K562 (cell line): ENCODE measurements at regions not wholly inside any gene's neighbourhood (a gene's known extent, or its start where the extent isn't known, plus 50 kb on each side); places are given as distances from the start of the nearest gene placed in this dataset.

Experiments
- ATAC-seq: fragments of 200-7000 bp; cut with Tn5 transposase; 3 replicates; pipeline ENCODE4 v1.9.1; 2020; ENCODE audit warnings: moderate library complexity
- BruUV-seq: library from RNA; stranded (reverse); fragments of 400-500 nt; replicated peaks from 2 replicates; lab custom pipeline; 2021; lab: Mats Ljungman, UMichigan
- CTCF ChIA-PET: fragments of 300-600 bp; formaldehyde crosslinking; extraction: SDS; loops from one replicate; lab custom pipeline; 2021; ENCODE audit warnings: low intra/inter-chr PET ratio; lab: Yijun Ruan, JAX
- POLR2A ChIA-PET: fragments of 300-600, 350-650 bp; sonication (Branson Sonifier 250); formaldehyde crosslinking; extraction: SDS; loops from one replicate; lab custom pipeline; 2021; ENCODE audit warnings: antibody characterized with exemption, inconsistent platforms; lab: Yijun Ruan, JAX
- DNase-seq, 4 experiments: peaks; one replicate each; pipeline versions ENCODE4 v3.0.0 to v3.0.0-alpha.2; 2011 to 2018; ENCODE audit warnings: low spot score in 3 of 4, mixed read lengths in 3 of 4; ENCODE audit errors: extremely low read depth in 1 of 4
- FAIRE-seq: peaks from 2 replicates; lab custom pipeline; 2011; peaks lifted over from hg19 to GRCh38; lab: Jason Lieb, UNC
- H2AFZ ChIP-seq: 2 replicates; pipeline ENCODE4 v1.6.0; 2011; ENCODE audit warnings: low read depth, low read length, control low read depth, inconsistent platforms
- H3K27ac ChIP-seq: fragments of 200-600 bp; 3 replicates; pipeline ENCODE4 v1.8.0; 2011; ENCODE audit warnings: low read depth, mild to moderate bottlenecking, control low read depth, inconsistent platforms, low read length, moderate library complexity, mixed read lengths; ENCODE audit errors: extremely low read depth
- H3K27me3 ChIP-seq, 2 experiments: fragments of 300-600 bp in 1 of 2; 2 replicates in 1 of 2; 3 replicates in 1 of 2; pipeline versions ENCODE4 v1.6.0 to v1.8.0; 2011; ENCODE audit warnings: inconsistent platforms in 2 of 2, low read length in 2 of 2, mild to moderate bottlenecking in 1 of 2, mixed read lengths in 1 of 2, moderate library complexity in 1 of 2; ENCODE audit not compliant: control insufficient read depth in 2 of 2, insufficient read depth in 2 of 2
- H3K36me3 ChIP-seq: fragments of 300-600 bp; 3 replicates; pipeline ENCODE4 v1.8.0; 2011; ENCODE audit warnings: mild to moderate bottlenecking, low read length, inconsistent platforms; ENCODE audit not compliant: control insufficient read depth, insufficient read depth
- H3K4me1 ChIP-seq, 2 experiments: fragments of 200-600 bp in 1 of 2; replicated peaks in 1 of 2; 2 replicates in 1 of 2; 3 replicates in 1 of 2; pipeline versions ENCODE4 v1.5.1 to v1.8.0; 2011; ENCODE audit warnings: inconsistent platforms in 2 of 2, low read length in 2 of 2, mild to moderate bottlenecking in 1 of 2, mixed read lengths in 1 of 2, moderate library complexity in 1 of 2; ENCODE audit not compliant: control insufficient read depth in 2 of 2, insufficient read depth in 2 of 2
- H3K4me2 ChIP-seq: 2 replicates; pipeline ENCODE4 v1.6.1; 2011; ENCODE audit warnings: low read length, control low read depth, inconsistent platforms, mixed read lengths; ENCODE audit not compliant: insufficient read depth
- H3K4me3 ChIP-seq: fragments of 200-600 bp; sonication (generic), shearing (Covaris generic); 2 replicates; pipeline ENCODE4 v1.5.1; 2016; ENCODE audit warnings: control low read depth, inconsistent platforms
- H3K79me2 ChIP-seq: fragments of 200-600 bp; 3 replicates; pipeline ENCODE4 v1.8.0; 2011; ENCODE audit warnings: low read length, inconsistent platforms; ENCODE audit not compliant: control insufficient read depth, insufficient read depth
- H3K9ac ChIP-seq, 2 experiments: 2 replicates each; pipeline versions ENCODE4 v1.6.0 to v1.6.1; 2011; ENCODE audit warnings: low read depth in 2 of 2, low read length in 2 of 2, control low read depth in 1 of 2, inconsistent platforms in 1 of 2, mild to moderate bottlenecking in 1 of 2, mixed read lengths in 1 of 2; ENCODE audit not compliant: insufficient read depth in 1 of 2
- H3K9me1 ChIP-seq: one replicate; pipeline ENCODE4 v1.6.0; 2011; ENCODE audit warnings: inconsistent platforms, mild to moderate bottlenecking, low read length, moderate library complexity; ENCODE audit not compliant: control insufficient read depth, insufficient read depth
- H3K9me3 ChIP-seq: replicated peaks from 2 replicates; pipeline ENCODE4 v1.5.1; 2011; ENCODE audit warnings: low read depth, low read length, inconsistent platforms; ENCODE audit not compliant: control insufficient read depth, insufficient read depth
- H4K20me1 ChIP-seq: replicated peaks from 2 replicates; pipeline ENCODE4 v1.6.1; 2011; ENCODE audit warnings: low read length, inconsistent platforms, mixed read lengths; ENCODE audit not compliant: control insufficient read depth, insufficient read depth
- EGR1 ChIP-seq: fragments of 450-650 bp; conservative IDR thresholded peaks from 2 replicates; pipeline ENCODE4 v1.6.1; 2017; ENCODE audit warnings: mild to moderate bottlenecking
- ELF2 ChIP-seq: fragments of 250-450 bp; sonication (Bioruptor Pico); IDR thresholded peaks from 2 replicates; pipeline ENCODE4 v1.5.0; 2021; ENCODE audit warnings: mild to moderate bottlenecking
- ILK ChIP-seq: fragments of 450-650 bp; IDR thresholded peaks from 2 replicates; pipeline ENCODE4 v1.6.1; 2016; ENCODE audit warnings: missing genetic modification characterization, low read depth, mild to moderate bottlenecking, missing compliant biosample characterization, moderate library complexity, borderline replicate concordance
- SETDB1 ChIP-seq: IDR thresholded peaks from one replicate; pipeline ENCODE4 v1.6.1; 2012; ENCODE audit warnings: low read length, control low read depth, inconsistent platforms
- ZC3H4 ChIP-seq: sonication (generic); formaldehyde crosslinking; IDR thresholded peaks from 2 replicates; pipeline ENCODE4 v1.9.0; 2021; ENCODE audit warnings: missing genetic modification reagents, borderline replicate concordance
- WGBS: fragments of 100-300 bp; shearing (Covaris generic); methylation state at CpG from one replicate; pipeline ENCODE4 v1.1.6; 2016; ENCODE audit warnings: low coverage, mixed read lengths; ENCODE audit not compliant: insufficient coverage; ENCODE audit errors: missing lambda C conversion rate; 5-methylcytosine and 5-hydroxymethylcytosine counted together
- in situ Hi-C: fragments of 300-500 bp; cut with MboI; formaldehyde crosslinking; loops from 4 replicates; pipeline ENCODE4 v1.15.0; 2018; ENCODE audit warnings: inconsistent platforms, mixed read lengths
- intact Hi-C: fragments of 100-400 bp; cut with micrococcal nuclease; formaldehyde crosslinking; loops from 2 replicates; pipeline ENCODE4 v1.14.2; 2022
- TF ChIP-seq, protein P1 (sequence below), 2 experiments: IDR thresholded peaks in 1 of 2; conservative IDR thresholded peaks in 1 of 2; 2 replicates each; pipeline ENCODE4 v1.6.1; 2016; ENCODE audit warnings: low read depth in 2 of 2, mild to moderate bottlenecking in 1 of 2, missing compliant biosample characterization in 1 of 2, missing genetic modification characterization in 1 of 2, moderate library complexity in 1 of 2

GRCh38 chr10:33032654-33033151, 74.7 kb upstream of the ITGB1 start:
- no peaks in the 10 kb centered on the region for H3K9me1 ChIP-seq
- no peak overlapping the region for H3K4me2 ChIP-seq
- 0 out of 2 replicates have a peak, but pooled peaks cover 1% of the 10 kb centered on the region for H3K9me3 ChIP-seq
- no peaks in the 10 kb centered on the region for H3K36me3 ChIP-seq
- POLR2A ChIA-PET, result interaction anchor here (0.7 kb wide), 1 partner anchor 17 kb away, joined by 3 read pairs; no protein-coding TSS in a partner anchor
- H3K27me3 ChIP-seq, result peaks cover 5 to 13% of the 10 kb centered on the region in 2 experiments; a peak in 4 of 5 replicates
- no peaks in the 10 kb centered on the region for H4K20me1 ChIP-seq
- CTCF ChIA-PET, result no interaction called here
- no peak overlapping the region for H3K27ac ChIP-seq
- intact Hi-C loops (no loop called here), in situ Hi-C loops (no loop called here)
- H3K4me1 ChIP-seq, result peaks cover 0 to 4% of the 10 kb centered on the region in 2 experiments; a peak in 1 of 5 replicates
- no peaks in the 10 kb centered on the region for H3K79me2 ChIP-seq
- no peak overlapping the region for H3K9ac ChIP-seq
- FAIRE-seq (no peak), DNase-seq (no peak), ATAC-seq (no peak)
- H3K4me3 ChIP-seq, result no peak overlapping the region
- WGBS, result under 1% methylated on average over 7 of the region's 7 CpGs
- TF ChIP-seq ILK (tag) (no peak), ZC3H4 (CRISPR knock-in tag) (no peak), EGR1 (no peak), SETDB1 (no peak), ELF2 (CRISPR knock-in tag) (no peak)
- TF ChIP-seq, protein P1, sequence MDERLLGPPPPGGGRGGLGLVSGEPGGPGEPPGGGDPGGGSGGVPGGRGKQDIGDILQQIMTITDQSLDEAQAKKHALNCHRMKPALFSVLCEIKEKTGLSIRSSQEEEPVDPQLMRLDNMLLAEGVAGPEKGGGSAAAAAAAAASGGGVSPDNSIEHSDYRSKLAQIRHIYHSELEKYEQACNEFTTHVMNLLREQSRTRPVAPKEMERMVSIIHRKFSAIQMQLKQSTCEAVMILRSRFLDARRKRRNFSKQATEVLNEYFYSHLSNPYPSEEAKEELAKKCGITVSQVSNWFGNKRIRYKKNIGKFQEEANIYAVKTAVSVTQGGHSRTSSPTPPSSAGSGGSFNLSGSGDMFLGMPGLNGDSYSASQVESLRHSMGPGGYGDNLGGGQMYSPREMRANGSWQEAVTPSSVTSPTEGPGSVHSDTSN (CRISPR knock-in tag; IDR thresholded peaks at IDR 0.05; ENCODE audit: low read depth), result no peak
- TF ChIP-seq, protein P1 (tag; conservative IDR thresholded peaks at IDR 0.05; ENCODE audit: low read depth), result no peak
- no peak overlapping the region for H2AFZ ChIP-seq
- no TSS peak for BruUV-seq
